HUES48 (cell line): ENCODE measurements at regions not wholly inside any gene's neighbourhood (a gene's known extent, or its start where the extent isn't known, plus 50 kb on each side); places are given as distances from the start of the nearest gene placed in this dataset.
"Not testable (repeated sequence)": the region's sequence is repeated elsewhere in the genome, so short reads cannot be mapped to it uniquely, and the experiment has no call there.

Source experiments
- H3K27ac ChIP-seq: one replicate; pipeline ENCODE4 v1.7.0; 2013; ENCODE audit warnings: low read depth, low read length, inconsistent platforms
- H3K27me3 ChIP-seq: 2 replicates; pipeline ENCODE4 v1.6.1; 2013; ENCODE audit warnings: mild to moderate bottlenecking, low read length; ENCODE audit not compliant: control insufficient read depth, insufficient read depth
- H3K36me3 ChIP-seq: 2 replicates; pipeline ENCODE4 v1.6.1; 2013; ENCODE audit warnings: low read length; ENCODE audit not compliant: control insufficient read depth, insufficient read depth
- H3K4me1 ChIP-seq: 2 replicates; pipeline ENCODE4 v1.6.1; 2013; ENCODE audit warnings: mild to moderate bottlenecking, low read length; ENCODE audit not compliant: control insufficient read depth, insufficient read depth
- H3K4me3 ChIP-seq: 2 replicates; pipeline ENCODE4 v1.5.1; 2013; ENCODE audit warnings: mild to moderate bottlenecking, low read depth, low read length
- H3K9ac ChIP-seq: 2 replicates; pipeline ENCODE4 v1.6.1; 2013; ENCODE audit warnings: mild to moderate bottlenecking, low read depth, low read length, moderate library complexity
- H3K9me3 ChIP-seq: 2 replicates; pipeline ENCODE4 v1.6.1; 2013; ENCODE audit warnings: low read length; ENCODE audit not compliant: control insufficient read depth, insufficient read depth

DNA sequence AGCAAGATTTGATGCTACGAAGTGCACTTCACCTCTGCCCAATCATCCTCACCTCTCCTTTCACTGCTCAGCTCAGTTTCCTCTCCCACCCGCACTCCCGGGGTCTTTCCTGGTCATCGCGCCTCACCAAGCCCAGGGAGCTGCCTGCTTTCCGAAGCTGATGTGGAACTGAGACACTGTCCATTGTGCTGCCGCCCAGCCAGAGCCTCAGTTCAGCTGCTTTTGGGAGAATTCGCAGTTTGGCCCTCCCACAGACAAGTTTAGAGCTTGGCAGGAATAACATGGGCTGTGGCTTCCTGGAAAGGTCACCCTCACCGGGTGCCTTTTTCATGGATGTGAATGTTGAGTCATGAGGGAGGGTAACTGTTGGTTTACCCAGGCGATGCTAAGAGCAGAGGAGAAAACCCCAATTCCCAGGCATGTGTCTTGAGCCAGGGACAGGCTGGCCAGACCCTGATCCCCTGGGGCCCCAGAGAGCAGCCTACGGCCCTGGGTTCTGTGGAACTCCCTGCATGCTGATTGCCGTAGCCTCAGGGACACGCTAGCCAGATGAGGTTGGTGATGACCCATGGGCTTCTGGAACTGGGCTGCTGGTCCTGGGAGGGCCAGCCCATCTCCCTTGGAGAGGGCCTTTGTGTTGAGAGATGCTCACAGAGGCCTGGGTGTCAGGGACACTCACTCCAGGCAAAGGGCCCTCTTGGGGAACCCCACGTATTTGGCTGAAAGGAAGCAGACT is 1687.5 kb downstream of the TP53TG3F start:
- peaks cover 94% of the 10 kb centered on the region for H3K9me3 ChIP-seq
- H3K4me1 ChIP-seq, result no peaks in the 10 kb centered on the region
- H3K36me3 ChIP-seq, result no peaks in the 10 kb centered on the region
- no peaks in the 10 kb centered on the region for H3K27me3 ChIP-seq
- no peak overlapping the region for H3K4me3 ChIP-seq
- no peak overlapping the region for H3K9ac ChIP-seq
- no peak overlapping the region for H3K27ac ChIP-seq

DNA sequence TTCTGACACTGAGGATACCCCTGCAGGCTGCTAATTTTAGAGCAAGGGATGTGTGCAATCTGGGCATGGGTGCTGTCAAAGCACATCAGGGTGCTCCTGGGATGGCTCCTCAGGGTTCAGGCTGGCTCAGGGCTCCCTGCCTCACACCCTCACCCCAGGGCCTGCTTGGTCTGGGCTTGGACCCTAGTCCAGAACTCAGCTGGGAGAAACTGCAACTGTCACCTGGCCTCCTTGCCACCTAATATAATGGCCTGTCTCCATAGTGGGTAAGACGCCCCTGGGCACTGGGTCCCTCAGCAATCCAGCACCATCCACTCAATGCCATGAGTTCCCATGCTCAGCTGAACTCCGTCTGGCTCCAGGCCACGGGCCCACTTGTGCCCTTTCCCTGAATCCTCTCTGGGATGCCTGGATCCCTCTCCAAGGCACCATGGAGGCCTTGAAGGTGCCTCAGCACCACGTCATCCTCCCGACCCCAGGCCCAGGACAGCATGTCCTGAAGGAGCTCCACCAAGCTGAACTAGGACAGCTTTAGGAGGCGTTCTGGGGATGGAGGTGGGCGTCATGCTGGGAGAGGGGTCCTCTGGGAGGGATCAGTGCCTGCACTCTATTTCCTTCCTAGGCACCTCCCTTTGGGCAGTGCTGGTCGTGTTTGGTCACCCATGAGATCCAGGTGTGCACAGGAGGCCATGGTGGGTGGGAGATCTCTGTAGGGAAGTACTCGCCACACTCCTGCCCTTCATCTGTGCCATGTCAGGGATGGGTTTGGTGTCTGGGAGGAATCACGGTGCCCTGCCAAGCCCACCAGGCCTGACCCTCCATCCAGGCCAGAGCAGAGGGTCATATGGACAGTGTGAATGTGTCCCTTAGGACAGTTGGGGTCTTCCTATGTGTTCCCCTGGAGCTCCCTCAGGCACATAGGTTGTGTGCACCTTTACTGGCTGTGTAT is 1688.4 kb downstream of the TP53TG3F start:
- H3K4me3 ChIP-seq, result no peak overlapping the region
- no peaks in the 10 kb centered on the region for H3K36me3 ChIP-seq
- no peak overlapping the region for H3K27ac ChIP-seq
- H3K4me1 ChIP-seq, result no peaks in the 10 kb centered on the region
- H3K9me3 ChIP-seq, result peaks cover 94% of the 10 kb centered on the region
- H3K27me3 ChIP-seq, result no peaks in the 10 kb centered on the region
- no peak overlapping the region for H3K9ac ChIP-seq

DNA sequence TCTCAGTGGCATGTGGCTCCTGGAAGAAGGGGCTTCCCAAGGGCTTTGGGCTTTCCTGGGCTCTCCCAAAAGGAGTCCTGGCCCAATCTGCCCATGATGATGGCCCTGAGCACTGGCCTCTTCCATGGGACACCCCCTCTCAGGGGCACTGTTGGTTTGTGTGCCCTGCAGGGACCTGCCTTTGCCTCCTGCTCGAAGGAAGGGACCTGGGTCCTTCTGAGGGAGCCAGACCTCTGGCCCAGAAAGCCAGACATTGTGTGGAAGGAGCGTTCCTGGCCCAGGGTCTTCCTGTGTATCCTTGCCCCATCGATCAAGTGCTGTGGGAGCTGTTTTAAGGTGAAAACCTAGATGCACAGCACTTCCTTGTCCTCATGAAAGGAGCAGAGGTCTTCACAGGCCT is 1689.3 kb downstream of the TP53TG3F start:
- Histone ChIP-seq H3K9me3 (peaks cover 94% of the 10 kb centered on the region), H3K36me3 (no peaks in the 10 kb centered on the region), H3K9ac (no peak overlapping the region), H3K4me1 (no peaks in the 10 kb centered on the region), H3K27me3 (no peaks in the 10 kb centered on the region), H3K4me3 (no peak overlapping the region), H3K27ac (no peak overlapping the region)

DNA sequence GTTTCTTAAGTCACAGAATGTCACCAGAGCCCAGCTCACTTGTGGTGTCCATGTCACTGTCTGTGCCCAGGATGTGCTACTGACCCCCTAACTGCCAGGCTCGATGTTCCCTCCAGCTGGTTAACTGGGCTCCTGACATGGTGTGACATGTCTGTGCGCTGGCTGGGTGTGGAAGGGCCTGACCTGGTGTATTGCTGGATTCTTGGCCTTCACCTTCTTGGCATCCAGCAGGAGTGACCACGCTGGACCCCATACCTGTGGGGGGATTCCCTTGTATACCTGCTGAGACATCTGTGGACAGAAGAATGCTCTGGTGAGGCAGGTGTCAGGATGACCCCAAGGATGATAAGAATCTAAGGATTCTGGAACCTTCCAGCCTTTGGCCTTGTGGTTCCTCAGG is 1690.1 kb downstream of the TP53TG3F start:
- H3K9ac ChIP-seq, result no peak overlapping the region
- H3K27me3 ChIP-seq, result no peaks in the 10 kb centered on the region
- H3K4me1 ChIP-seq, result no peaks in the 10 kb centered on the region
- H3K9me3 ChIP-seq, result peaks cover 89% of the 10 kb centered on the region
- no peak overlapping the region for H3K4me3 ChIP-seq
- no peaks in the 10 kb centered on the region for H3K36me3 ChIP-seq
- no peak overlapping the region for H3K27ac ChIP-seq

DNA sequence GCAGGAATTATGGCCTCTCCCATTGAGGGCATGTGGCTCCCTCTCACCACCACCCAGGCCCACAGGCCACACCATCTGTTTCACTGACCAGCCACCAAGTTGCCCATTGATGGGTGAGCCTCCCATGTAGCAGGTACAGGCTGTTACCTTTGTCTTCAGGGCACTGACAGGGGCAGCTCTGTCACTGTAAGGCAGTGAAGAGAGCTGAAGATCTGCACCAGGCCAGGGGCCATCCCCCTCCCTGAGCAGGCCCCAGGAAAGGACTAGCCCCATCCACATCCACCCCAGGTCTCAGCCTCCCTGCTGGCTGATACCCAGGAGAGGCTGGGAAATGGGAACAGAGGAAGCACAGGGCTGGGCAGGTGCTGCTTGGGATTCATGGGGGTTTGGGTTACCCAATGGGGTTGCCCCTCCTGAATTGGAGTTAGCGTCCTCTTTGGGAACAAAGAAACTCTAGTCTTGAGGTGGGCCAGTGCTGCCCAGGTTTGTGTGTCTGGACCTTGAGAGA is 1691.4 kb downstream of the TP53TG3F start:
- no peaks in the 10 kb centered on the region for H3K4me1 ChIP-seq
- no peaks in the 10 kb centered on the region for H3K27me3 ChIP-seq
- no peak overlapping the region for H3K27ac ChIP-seq
- H3K36me3 ChIP-seq, result no peaks in the 10 kb centered on the region
- H3K9me3 ChIP-seq, result peaks cover 90% of the 10 kb centered on the region
- H3K4me3 ChIP-seq, result no peak overlapping the region
- no peak overlapping the region for H3K9ac ChIP-seq

DNA sequence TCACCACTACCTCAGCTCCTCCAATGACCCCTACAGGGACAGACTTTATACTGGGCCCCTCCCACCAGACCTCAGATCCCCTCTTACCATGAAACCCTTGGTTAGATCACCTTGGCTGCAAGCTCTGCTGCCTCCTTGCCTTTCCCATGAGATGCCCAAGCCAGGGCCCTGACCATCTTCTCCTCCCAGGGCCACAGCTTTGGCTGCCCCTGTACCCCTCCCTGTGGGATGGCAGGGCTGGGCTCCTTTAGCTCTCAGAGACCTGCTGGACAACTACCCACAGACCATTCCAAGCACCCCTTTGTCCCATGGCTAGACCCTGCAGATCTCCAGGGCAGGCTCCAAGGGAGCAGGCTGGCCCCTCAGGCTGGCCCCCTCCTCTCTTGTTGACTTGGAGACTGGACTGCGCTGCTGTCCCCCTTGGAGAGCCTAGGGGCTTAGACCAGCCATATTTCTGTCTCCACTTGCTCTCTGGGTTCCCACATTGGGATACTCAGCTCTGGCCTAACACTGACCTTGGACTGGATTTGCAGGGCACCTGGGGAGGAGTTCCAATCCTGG is 1692.7 kb downstream of the TP53TG3F start:
- Histone ChIP-seq H3K9ac (no peak overlapping the region), H3K4me3 (no peak overlapping the region), H3K4me1 (no peaks in the 10 kb centered on the region), H3K27me3 (no peaks in the 10 kb centered on the region), H3K9me3 (peaks cover 88% of the 10 kb centered on the region), H3K27ac (no peak overlapping the region), H3K36me3 (no peaks in the 10 kb centered on the region)

DNA sequence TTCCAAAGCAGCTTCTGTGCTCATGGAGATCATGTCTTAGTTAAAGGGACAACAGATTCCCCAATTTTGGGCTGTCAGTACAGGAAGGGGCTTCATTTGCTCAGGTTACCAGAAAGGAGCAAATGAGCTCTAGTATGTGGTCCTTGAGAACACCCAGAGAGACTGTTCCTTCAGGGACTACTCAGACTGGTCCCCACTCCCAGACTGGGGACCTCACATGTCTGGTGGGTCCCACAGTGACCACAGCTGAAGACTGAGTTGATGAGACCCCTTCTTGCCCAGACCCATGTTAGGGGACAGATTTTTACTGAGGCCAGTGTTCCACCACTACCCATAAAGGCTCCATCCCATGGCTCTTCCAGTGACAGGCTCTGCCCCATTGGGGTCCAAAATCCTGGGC is 1695.2 kb downstream of the TP53TG3F start:
- no peak overlapping the region for H3K4me3 ChIP-seq
- H3K9me3 ChIP-seq, result peaks cover 69% of the 10 kb centered on the region
- no peaks in the 10 kb centered on the region for H3K4me1 ChIP-seq
- H3K36me3 ChIP-seq, result no peaks in the 10 kb centered on the region
- H3K27ac ChIP-seq, result no peak overlapping the region
- H3K9ac ChIP-seq, result no peak overlapping the region
- H3K27me3 ChIP-seq, result no peaks in the 10 kb centered on the region

DNA sequence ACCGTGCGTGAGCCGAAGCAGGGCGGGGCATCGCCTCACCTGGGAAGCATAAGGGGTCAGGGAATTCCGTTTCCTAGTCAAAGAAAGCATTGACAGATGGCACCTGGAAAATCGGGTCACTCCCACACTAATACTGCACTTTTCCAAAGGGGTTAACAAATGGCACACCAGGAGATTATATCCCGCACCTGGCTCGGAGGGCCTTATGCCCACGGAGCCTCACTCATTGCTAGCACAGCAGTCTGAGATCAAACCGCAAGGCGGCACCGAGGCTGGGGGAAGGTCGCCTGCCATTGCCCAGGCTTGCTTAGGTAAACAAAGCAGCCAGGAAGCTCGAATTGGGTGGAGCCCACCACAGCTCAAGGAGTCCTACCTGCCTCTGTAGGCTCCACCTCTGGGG is 1698.1 kb downstream of the TP53TG3F start:
- H3K9me3 ChIP-seq, result peaks cover 39% of the 10 kb centered on the region
- H3K27me3 ChIP-seq, H3K9ac ChIP-seq, H3K27ac ChIP-seq, H3K36me3 ChIP-seq, H3K4me1 ChIP-seq, H3K4me3 ChIP-seq: not testable (repeated sequence)

DNA sequence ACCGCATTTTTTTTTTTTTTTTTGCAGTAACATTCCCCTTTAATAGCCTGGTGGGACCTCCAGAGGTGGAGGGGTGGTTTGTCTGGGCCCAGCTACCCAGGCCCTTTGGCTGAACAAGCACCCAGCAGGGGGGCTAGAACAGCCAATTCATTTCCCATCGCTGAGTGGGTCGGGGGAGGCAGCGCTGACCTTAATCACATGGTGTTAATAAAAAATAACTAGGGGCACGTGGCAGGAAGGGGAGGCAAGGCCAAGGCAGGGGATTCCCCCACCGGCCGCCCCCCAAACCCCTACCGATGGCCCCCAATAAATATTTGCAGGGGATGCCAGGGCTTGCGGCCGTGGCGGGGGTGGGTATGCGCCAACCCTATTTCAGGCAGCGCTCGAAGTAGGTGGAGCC is 1709.9 kb downstream of the TP53TG3F start:
- H3K4me3 ChIP-seq, H3K9ac ChIP-seq: not testable (repeated sequence)
- peaks cover 36% of the 10 kb centered on the region for H3K9me3 ChIP-seq

DNA sequence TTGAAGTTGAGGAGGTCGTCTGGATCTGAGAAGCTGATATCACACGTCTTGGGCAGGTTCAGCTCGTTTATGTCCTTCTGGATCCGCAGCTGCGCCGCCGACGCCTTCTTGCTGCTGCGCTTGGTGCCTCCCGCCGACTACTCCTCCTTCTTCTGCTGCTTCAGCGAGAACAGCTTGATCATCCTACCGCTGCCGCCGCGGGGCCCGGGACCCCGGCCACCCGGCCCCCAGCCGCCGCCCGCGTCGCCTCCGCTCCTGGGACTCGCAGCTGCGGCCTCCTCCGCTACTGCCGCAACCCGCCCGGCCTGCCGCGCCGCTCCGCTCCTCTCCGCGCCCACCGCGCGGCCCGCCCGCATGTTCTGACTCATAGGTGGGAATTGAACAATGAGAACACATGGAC is 1710.6 kb downstream of the TP53TG3F start:
- not testable (repeated sequence) for H3K27ac ChIP-seq, H3K27me3 ChIP-seq, H3K4me3 ChIP-seq, H3K9ac ChIP-seq, H3K36me3 ChIP-seq, H3K4me1 ChIP-seq
- peaks cover 40% of the 10 kb centered on the region for H3K9me3 ChIP-seq

More for the DNA sequence above, 1709.9 kb downstream of the TP53TG3F start:
- not testable (repeated sequence) for H3K27ac ChIP-seq, H3K27me3 ChIP-seq, H3K36me3 ChIP-seq, H3K4me1 ChIP-seq

DNA sequence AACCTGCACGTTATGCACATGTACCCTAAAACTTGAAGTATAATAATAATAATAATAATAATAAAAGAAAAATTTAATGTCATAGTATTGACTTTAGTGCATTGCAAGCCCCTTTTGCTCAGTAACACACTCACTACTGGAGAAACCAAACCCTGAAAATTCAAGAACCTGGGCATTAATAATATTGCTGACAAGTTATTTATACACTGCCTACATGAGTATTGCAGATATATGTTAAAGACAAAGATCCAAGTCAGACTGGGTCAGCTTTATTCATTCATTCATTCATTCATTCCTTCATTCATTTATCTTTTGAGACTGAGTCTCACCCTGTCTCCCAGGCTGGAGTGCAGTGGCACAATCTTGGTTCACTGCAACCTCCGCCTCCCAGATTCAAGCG is 1711.2 kb downstream of the TP53TG3F start:
- peaks cover 46% of the 10 kb centered on the region for H3K9me3 ChIP-seq
- no peaks in the 10 kb centered on the region for H3K4me1 ChIP-seq
- no peak overlapping the region for H3K9ac ChIP-seq
- H3K4me3 ChIP-seq, result no peak overlapping the region
- no peaks in the 10 kb centered on the region for H3K27me3 ChIP-seq
- H3K36me3 ChIP-seq, result no peaks in the 10 kb centered on the region
- no peak overlapping the region for H3K27ac ChIP-seq
